ENCODE measurements at regions not wholly inside any gene's neighbourhood (a gene's known extent, or its start where the extent isn't known, plus 50 kb on each side); places are given as distances from the start of the nearest gene placed in this dataset.

DNA sequence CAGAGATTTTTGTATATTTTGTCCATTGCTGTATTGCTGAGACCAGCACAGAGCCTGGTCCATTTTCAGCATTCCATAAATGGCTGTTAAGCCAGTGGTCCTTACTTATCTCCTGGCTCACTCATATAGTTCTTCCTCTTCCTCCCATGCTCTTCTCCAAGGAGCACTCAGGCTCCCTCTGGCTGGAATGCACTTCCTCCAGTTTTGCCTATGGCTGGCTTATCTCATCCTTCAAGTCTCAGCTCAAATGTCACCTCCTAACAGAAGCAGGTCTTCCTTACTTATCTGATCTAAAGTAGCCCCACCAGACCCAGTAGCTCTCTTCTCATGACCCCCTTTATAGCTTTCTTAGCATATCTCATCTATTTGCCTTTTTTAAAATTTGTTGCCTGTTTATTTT lies 146.9 kb downstream of the SLC30A10 start:
- in situ Hi-C loops (cut with MboI; ENCODE audit: low pct_unique_long_range_greater_than_20kb, low sequenced_read_pairs, unreplicated experiment) = no loop called here
- TF ChIP-seq, protein P1, sequence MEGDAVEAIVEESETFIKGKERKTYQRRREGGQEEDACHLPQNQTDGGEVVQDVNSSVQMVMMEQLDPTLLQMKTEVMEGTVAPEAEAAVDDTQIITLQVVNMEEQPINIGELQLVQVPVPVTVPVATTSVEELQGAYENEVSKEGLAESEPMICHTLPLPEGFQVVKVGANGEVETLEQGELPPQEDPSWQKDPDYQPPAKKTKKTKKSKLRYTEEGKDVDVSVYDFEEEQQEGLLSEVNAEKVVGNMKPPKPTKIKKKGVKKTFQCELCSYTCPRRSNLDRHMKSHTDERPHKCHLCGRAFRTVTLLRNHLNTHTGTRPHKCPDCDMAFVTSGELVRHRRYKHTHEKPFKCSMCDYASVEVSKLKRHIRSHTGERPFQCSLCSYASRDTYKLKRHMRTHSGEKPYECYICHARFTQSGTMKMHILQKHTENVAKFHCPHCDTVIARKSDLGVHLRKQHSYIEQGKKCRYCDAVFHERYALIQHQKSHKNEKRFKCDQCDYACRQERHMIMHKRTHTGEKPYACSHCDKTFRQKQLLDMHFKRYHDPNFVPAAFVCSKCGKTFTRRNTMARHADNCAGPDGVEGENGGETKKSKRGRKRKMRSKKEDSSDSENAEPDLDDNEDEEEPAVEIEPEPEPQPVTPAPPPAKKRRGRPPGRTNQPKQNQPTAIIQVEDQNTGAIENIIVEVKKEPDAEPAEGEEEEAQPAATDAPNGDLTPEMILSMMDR (IDR thresholded peaks at IDR 0.05; ENCODE audit: extremely low read depth, insufficient read depth, missing control alignments) = no peak
- no peak for DNase-seq (ENCODE audit: low spot score)

DNA sequence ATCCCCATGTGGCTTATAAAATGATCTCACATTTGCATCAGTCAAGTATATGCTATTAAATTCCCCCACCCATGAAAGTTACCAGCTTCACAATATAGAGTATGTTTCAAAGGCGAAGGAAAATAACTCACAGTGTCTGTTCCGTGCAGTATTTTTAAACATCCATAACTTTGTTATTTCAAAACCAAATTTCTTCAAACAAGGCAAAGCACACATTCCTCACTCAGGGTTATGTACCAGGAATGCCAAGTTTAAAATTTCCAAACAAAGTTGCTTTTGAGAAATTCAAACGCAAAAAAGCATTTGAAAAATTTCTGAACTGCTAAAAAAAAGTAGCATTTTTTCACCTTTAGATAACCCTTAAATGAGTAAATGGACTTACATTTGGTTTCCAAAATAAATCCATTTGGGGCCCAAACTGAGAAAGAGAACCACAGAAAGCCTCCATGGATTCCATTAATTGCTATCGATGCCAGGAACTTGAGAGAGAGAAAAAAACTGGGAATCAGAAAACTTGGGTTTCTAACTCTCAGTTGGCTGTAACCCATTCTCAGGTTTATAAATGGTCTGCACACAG lies 149.5 kb downstream of the SLC30A10 start:
- DNase-seq (ENCODE audit: low spot score) = no peak
- in situ Hi-C loops (cut with MboI; ENCODE audit: low pct_unique_long_range_greater_than_20kb, low sequenced_read_pairs, unreplicated experiment) = no loop called here
- TF ChIP-seq, protein P1 (IDR thresholded peaks at IDR 0.05; ENCODE audit: extremely low read depth, insufficient read depth, missing control alignments) = no peak

GRCh38 chr1:219778110-219778509 lies 150.2 kb downstream of the SLC30A10 start:
- no peak for DNase-seq (ENCODE audit: low spot score)
- in situ Hi-C loops (cut with MboI; ENCODE audit: low pct_unique_long_range_greater_than_20kb, low sequenced_read_pairs, unreplicated experiment) = no loop called here
- TF ChIP-seq, protein P1 (IDR thresholded peaks at IDR 0.05; ENCODE audit: extremely low read depth, insufficient read depth, missing control alignments) = no peak

DNA sequence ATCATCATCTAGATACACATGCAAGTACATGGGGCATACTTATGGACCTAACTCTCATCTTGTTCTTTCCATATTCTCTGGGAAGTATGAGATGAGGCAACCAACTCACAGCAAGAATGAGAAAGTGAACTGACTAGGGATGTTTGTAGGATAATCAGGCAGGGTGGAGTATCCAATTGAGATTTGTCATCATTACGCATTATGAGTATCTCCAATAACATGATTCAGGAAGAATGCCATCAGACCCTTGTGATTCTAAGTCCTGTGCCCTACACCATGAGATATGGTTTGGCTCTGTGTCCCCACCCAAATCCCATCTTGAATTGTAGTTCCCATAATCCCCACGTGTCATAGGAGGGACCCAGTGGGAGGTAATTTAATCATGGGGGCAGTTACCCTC lies 154.0 kb downstream of the SLC30A10 start:
- TF ChIP-seq, protein P1 (IDR thresholded peaks at IDR 0.05; ENCODE audit: extremely low read depth, insufficient read depth, missing control alignments) = no peak
- no peak for DNase-seq (ENCODE audit: low spot score)
- in situ Hi-C loops (cut with MboI; ENCODE audit: low pct_unique_long_range_greater_than_20kb, low sequenced_read_pairs, unreplicated experiment) = no loop called here

DNA sequence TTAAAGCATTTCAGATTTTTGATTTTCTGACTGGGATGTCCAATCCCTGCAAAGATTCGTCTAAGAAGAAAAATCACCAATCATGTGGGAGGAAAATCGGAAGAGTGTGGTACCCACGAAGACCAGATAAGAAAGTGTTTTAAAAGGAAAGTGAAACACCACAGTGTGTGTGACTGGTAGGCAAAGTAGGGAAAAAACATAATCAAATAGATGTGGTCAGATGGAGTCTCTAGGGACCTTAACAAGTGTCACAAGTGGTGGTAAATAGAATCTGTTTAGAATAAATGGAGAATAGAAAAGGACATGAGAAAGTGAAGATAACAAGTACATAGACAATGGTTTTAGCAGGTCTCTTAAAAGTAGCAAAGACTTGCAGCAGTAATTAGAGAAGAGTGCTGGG lies 154.6 kb downstream of the SLC30A10 start:
- TF ChIP-seq, protein P1 (IDR thresholded peaks at IDR 0.05; ENCODE audit: extremely low read depth, insufficient read depth, missing control alignments) = no peak
- in situ Hi-C loops (cut with MboI; ENCODE audit: low pct_unique_long_range_greater_than_20kb, low sequenced_read_pairs, unreplicated experiment) = no loop called here
- peak; percentile 47 for DNase-seq (ENCODE audit: low spot score)

GRCh38 chr1:219773110-219773509 lies 155.2 kb downstream of the SLC30A10 start:
- in situ Hi-C loops (cut with MboI; ENCODE audit: low pct_unique_long_range_greater_than_20kb, low sequenced_read_pairs, unreplicated experiment) = no loop called here
- TF ChIP-seq, protein P1 (IDR thresholded peaks at IDR 0.05; ENCODE audit: extremely low read depth, insufficient read depth, missing control alignments) = no peak
- no peak for DNase-seq (ENCODE audit: low spot score)
